ENCODE measurements at regions not wholly inside any gene's neighbourhood (a gene's known extent, or its start where the extent isn't known, plus 50 kb on each side); places are given as distances from the start of the nearest gene placed in this dataset.

- H3K9ac ChIP-seq (ENCODE audit: low read depth, low read length), result no peak overlapping the region
- H3K9me3 ChIP-seq (ENCODE audit: insufficient read depth, low read depth, low read length), result no peaks in the 10 kb centered on the region
- H3K27me3 ChIP-seq (ENCODE audit: insufficient read depth, low read length), result no peaks in the 10 kb centered on the region
- WGBS, result 100% methylated on average over 1 of the region's 1 CpG
- H3K27ac ChIP-seq (ENCODE audit: low read depth, low read length), result no peak overlapping the region
- H3K4me3 ChIP-seq (ENCODE audit: low read length), result no peak overlapping the region
- H3K36me3 ChIP-seq (ENCODE audit: insufficient read depth, low read length), result no peaks in the 10 kb centered on the region
- H3K4me1 ChIP-seq (ENCODE audit: insufficient read depth, low read length), result no peaks in the 10 kb centered on the region
Observed at GRCh38 chr11:112511271-112511670, 250.6 kb upstream of the PLET1 start.

GRCh38 chr11:112511911-112512310 is 251.3 kb upstream of the PLET1 start:
- Histone ChIP-seq H3K4me1 (ENCODE audit: insufficient read depth, low read length) (no peaks in the 10 kb centered on the region), H3K27ac (ENCODE audit: low read depth, low read length) (no peak overlapping the region)
- no CpG with 5 or more reads among the region's 1 CpG for WGBS

GRCh38 chr11:112513417-112513816 is 252.8 kb upstream of the PLET1 start:
- Histone ChIP-seq H3K27ac (ENCODE audit: low read depth, low read length) (no peak overlapping the region), H3K4me3 (ENCODE audit: low read length) (no peak overlapping the region), H3K4me1 (ENCODE audit: insufficient read depth, low read length) (no peaks in the 10 kb centered on the region), H3K9me3 (ENCODE audit: insufficient read depth, low read depth, low read length) (no peaks in the 10 kb centered on the region), H3K9ac (ENCODE audit: low read depth, low read length) (no peak overlapping the region), H3K36me3 (ENCODE audit: insufficient read depth, low read length) (no peaks in the 10 kb centered on the region), H3K27me3 (ENCODE audit: insufficient read depth, low read length) (no peaks in the 10 kb centered on the region)
- WGBS, result 84% methylated on average over 2 of the region's 2 CpGs

More at GRCh38 chr11:112511911-112512310, 251.3 kb upstream of the PLET1 start:
- no peaks in the 10 kb centered on the region for H3K27me3 ChIP-seq (ENCODE audit: insufficient read depth, low read length)
- H3K36me3 ChIP-seq (ENCODE audit: insufficient read depth, low read length), result no peaks in the 10 kb centered on the region
- no peak overlapping the region for H3K4me3 ChIP-seq (ENCODE audit: low read length)
- H3K9me3 ChIP-seq (ENCODE audit: insufficient read depth, low read depth, low read length), result no peaks in the 10 kb centered on the region
- no peak overlapping the region for H3K9ac ChIP-seq (ENCODE audit: low read depth, low read length)

- H3K27me3 ChIP-seq (ENCODE audit: insufficient read depth, low read length), result no peaks in the 10 kb centered on the region
- 88% methylated on average over 5 of the region's 5 CpGs for WGBS
- H3K4me1 ChIP-seq (ENCODE audit: insufficient read depth, low read length), result no peaks in the 10 kb centered on the region
- H3K4me3 ChIP-seq (ENCODE audit: low read length), result no peak overlapping the region
- no peaks in the 10 kb centered on the region for H3K36me3 ChIP-seq (ENCODE audit: insufficient read depth, low read length)
- no peak overlapping the region for H3K9ac ChIP-seq (ENCODE audit: low read depth, low read length)
- no peak overlapping the region for H3K27ac ChIP-seq (ENCODE audit: low read depth, low read length)
- no peaks in the 10 kb centered on the region for H3K9me3 ChIP-seq (ENCODE audit: insufficient read depth, low read depth, low read length)
Observed at GRCh38 chr11:112514011-112514740, 253.5 kb upstream of the PLET1 start.

- Histone ChIP-seq H3K36me3 (ENCODE audit: insufficient read depth, low read length) (no peaks in the 10 kb centered on the region), H3K27me3 (ENCODE audit: insufficient read depth, low read length) (no peaks in the 10 kb centered on the region), H3K9me3 (ENCODE audit: insufficient read depth, low read depth, low read length) (no peaks in the 10 kb centered on the region), H3K9ac (ENCODE audit: low read depth, low read length) (no peak overlapping the region), H3K4me3 (ENCODE audit: low read length) (no peak overlapping the region), H3K27ac (ENCODE audit: low read depth, low read length) (no peak overlapping the region), H3K4me1 (ENCODE audit: insufficient read depth, low read length) (no peaks in the 10 kb centered on the region)
- 63% methylated on average over 2 of the region's 2 CpGs for WGBS
Observed at GRCh38 chr11:112516261-112516660, 255.6 kb upstream of the PLET1 start.

GRCh38 chr11:112516755-112517154 is 256.1 kb upstream of the PLET1 start:
- H3K36me3 ChIP-seq (ENCODE audit: insufficient read depth, low read length), result no peaks in the 10 kb centered on the region
- H3K27ac ChIP-seq (ENCODE audit: low read depth, low read length), result no peak overlapping the region
- no peaks in the 10 kb centered on the region for H3K9me3 ChIP-seq (ENCODE audit: insufficient read depth, low read depth, low read length)
- no peaks in the 10 kb centered on the region for H3K27me3 ChIP-seq (ENCODE audit: insufficient read depth, low read length)
- 100% methylated on average over 1 of the region's 2 CpGs for WGBS
- H3K4me1 ChIP-seq (ENCODE audit: insufficient read depth, low read length), result no peaks in the 10 kb centered on the region
- no peak overlapping the region for H3K4me3 ChIP-seq (ENCODE audit: low read length)
- no peak overlapping the region for H3K9ac ChIP-seq (ENCODE audit: low read depth, low read length)

GRCh38 chr11:112518371-112518770 is 257.7 kb upstream of the PLET1 start:
- no peak overlapping the region for H3K27ac ChIP-seq (ENCODE audit: low read depth, low read length)

GRCh38 chr11:112519751-112520150 is 259.1 kb upstream of the PLET1 start:
- Histone ChIP-seq H3K36me3 (ENCODE audit: insufficient read depth, low read length) (no peaks in the 10 kb centered on the region), H3K4me3 (ENCODE audit: low read length) (no peak overlapping the region), H3K9ac (ENCODE audit: low read depth, low read length) (no peak overlapping the region), H3K27me3 (ENCODE audit: insufficient read depth, low read length) (no peaks in the 10 kb centered on the region), H3K9me3 (ENCODE audit: insufficient read depth, low read depth, low read length) (no peaks in the 10 kb centered on the region), H3K27ac (ENCODE audit: low read depth, low read length) (no peak overlapping the region), H3K4me1 (ENCODE audit: insufficient read depth, low read length) (peaks cover 7% of the 10 kb centered on the region; the same call in 1 of the 2 replicates)
- WGBS, result 86% methylated on average over 5 of the region's 5 CpGs

More at GRCh38 chr11:112518371-112518770, 257.7 kb upstream of the PLET1 start:
- no CpG with 5 or more reads among the region's 1 CpG for WGBS
- Histone ChIP-seq H3K9ac (ENCODE audit: low read depth, low read length) (no peak overlapping the region), H3K36me3 (ENCODE audit: insufficient read depth, low read length) (no peaks in the 10 kb centered on the region), H3K4me3 (ENCODE audit: low read length) (no peak overlapping the region), H3K27me3 (ENCODE audit: insufficient read depth, low read length) (no peaks in the 10 kb centered on the region), H3K9me3 (ENCODE audit: insufficient read depth, low read depth, low read length) (no peaks in the 10 kb centered on the region), H3K4me1 (ENCODE audit: insufficient read depth, low read length) (no peaks in the 10 kb centered on the region)

GRCh38 chr11:112520354-112520753 is 259.7 kb upstream of the PLET1 start:
- Histone ChIP-seq H3K9me3 (ENCODE audit: insufficient read depth, low read depth, low read length) (no peaks in the 10 kb centered on the region), H3K9ac (ENCODE audit: low read depth, low read length) (no peak overlapping the region), H3K27me3 (ENCODE audit: insufficient read depth, low read length) (no peaks in the 10 kb centered on the region), H3K36me3 (ENCODE audit: insufficient read depth, low read length) (no peaks in the 10 kb centered on the region), H3K4me1 (ENCODE audit: insufficient read depth, low read length) (peaks cover 7% of the 10 kb centered on the region; the same call in 1 of the 2 replicates), H3K27ac (ENCODE audit: low read depth, low read length) (no peak overlapping the region), H3K4me3 (ENCODE audit: low read length) (no peak overlapping the region)
- WGBS, result 61% methylated on average over 1 of the region's 2 CpGs

GRCh38 chr11:112522536-112522935 is 261.9 kb upstream of the PLET1 start:
- no peaks in the 10 kb centered on the region for H3K27me3 ChIP-seq (ENCODE audit: insufficient read depth, low read length)
- H3K36me3 ChIP-seq (ENCODE audit: insufficient read depth, low read length), result no peaks in the 10 kb centered on the region
- no peaks in the 10 kb centered on the region for H3K9me3 ChIP-seq (ENCODE audit: insufficient read depth, low read depth, low read length)
- no peak overlapping the region for H3K27ac ChIP-seq (ENCODE audit: low read depth, low read length)
- no peak overlapping the region for H3K9ac ChIP-seq (ENCODE audit: low read depth, low read length)
- peaks cover 7% of the 10 kb centered on the region; the same call in 1 of the 2 replicates for H3K4me1 ChIP-seq (ENCODE audit: insufficient read depth, low read length)
- WGBS, result 83% methylated on average over 1 of the region's 1 CpG
- no peak overlapping the region for H3K4me3 ChIP-seq (ENCODE audit: low read length)

GRCh38 chr11:112523031-112523430 is 262.4 kb upstream of the PLET1 start:
- Histone ChIP-seq H3K36me3 (ENCODE audit: insufficient read depth, low read length) (no peaks in the 10 kb centered on the region), H3K27ac (ENCODE audit: low read depth, low read length) (no peak overlapping the region), H3K9ac (ENCODE audit: low read depth, low read length) (no peak overlapping the region), H3K4me1 (ENCODE audit: insufficient read depth, low read length) (peaks cover 7% of the 10 kb centered on the region; the same call in 1 of the 2 replicates), H3K27me3 (ENCODE audit: insufficient read depth, low read length) (no peaks in the 10 kb centered on the region), H3K9me3 (ENCODE audit: insufficient read depth, low read depth, low read length) (no peaks in the 10 kb centered on the region), H3K4me3 (ENCODE audit: low read length) (no peak overlapping the region)
- WGBS, result 74% methylated on average over 1 of the region's 1 CpG

All from HUES64 (cell line).